ENCODE measurements at regions not wholly inside any gene's neighbourhood (a gene's known extent, or its start where the extent isn't known, plus 50 kb on each side); places are given as distances from the start of the nearest gene placed in this dataset.

DNA sequence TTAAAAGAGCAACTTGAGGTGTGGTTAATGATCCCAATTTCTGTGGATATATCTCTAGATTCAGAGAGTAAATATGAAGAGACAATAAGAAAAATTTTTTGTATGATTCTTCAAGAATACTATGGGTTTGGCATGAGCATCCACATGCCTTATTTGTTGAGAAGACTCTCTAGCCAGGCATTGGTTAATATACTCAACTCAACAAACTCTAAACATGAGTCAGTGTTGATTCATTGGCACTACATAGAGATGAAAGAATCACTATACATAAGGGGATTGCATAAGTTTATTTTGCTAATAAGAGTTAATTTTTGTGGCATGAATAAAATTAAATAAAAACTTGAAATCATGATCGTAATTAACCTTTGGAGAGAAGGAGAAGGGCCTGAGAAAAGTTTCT, 930.2 kb upstream of the LRRTM1 start:
- intact Hi-C loops (cut with DNase I), result no loop called here
- no peak for DNase-seq (ENCODE audit: low spot score)

DNA sequence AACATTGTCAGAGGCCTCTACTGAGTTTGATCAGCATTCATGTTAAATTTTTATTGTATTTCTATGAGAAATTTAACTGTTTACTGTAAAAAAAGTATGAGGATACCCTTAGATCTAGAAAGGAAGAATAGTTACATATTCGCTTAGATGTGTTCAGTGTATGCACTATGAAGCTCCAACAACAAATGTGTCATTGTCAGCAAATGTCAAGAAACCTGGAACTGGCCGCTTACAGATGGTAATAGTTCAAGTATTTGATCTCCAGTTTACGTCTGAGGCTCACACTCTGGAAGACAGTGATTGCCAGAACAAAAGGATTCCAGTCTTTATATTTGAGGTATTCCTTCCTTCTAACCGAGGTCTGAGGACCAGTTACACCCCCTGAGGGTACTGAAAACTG, 921.2 kb upstream of the LRRTM1 start:
- intact Hi-C loops (cut with DNase I), result no loop called here
- DNase-seq (ENCODE audit: low spot score), result no peak

DNA sequence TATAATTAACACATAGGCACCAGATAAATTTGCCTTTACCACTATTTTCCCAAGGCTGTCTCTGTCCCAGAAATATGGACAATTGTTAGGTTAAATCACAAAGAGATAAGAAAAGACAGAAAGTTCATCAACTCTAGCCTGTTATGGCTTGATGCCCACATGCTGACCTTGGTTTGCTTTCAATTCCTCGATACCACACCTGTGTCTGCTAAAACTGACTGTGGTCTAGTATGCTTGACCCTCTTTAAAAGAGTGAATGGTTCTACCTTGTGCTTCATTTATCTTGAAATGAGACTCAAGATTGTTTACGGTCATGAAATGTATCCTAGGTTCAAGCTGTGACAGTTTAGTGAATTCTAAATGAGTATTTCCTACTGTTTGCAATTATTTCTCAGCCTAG, 909.0 kb upstream of the LRRTM1 start:
- intact Hi-C loops (cut with DNase I), result no loop called here
- DNase-seq (ENCODE audit: low spot score), result no peak

DNA sequence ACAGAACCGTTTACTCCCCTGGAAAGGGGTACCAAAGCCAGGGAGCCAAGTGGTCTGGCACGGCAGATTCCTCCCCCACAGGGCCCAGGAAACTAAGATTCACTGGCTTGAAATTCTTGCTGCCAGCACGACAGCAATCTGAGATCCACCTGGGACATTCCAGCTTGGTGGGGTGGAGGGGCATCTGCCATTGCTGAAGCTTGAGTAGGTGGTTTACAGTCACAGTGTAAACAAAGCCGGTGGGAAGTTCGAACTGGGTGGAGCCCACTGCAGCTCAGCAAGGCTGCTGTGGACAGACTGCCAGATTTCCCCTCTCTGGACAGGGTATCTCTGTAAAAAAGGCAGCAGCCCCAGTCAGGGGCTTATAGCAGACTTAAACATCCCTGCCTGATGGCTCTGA, 901.7 kb upstream of the LRRTM1 start:
- DNase-seq (ENCODE audit: low spot score), result no peak
- intact Hi-C loops (cut with DNase I), result no loop called here

DNA sequence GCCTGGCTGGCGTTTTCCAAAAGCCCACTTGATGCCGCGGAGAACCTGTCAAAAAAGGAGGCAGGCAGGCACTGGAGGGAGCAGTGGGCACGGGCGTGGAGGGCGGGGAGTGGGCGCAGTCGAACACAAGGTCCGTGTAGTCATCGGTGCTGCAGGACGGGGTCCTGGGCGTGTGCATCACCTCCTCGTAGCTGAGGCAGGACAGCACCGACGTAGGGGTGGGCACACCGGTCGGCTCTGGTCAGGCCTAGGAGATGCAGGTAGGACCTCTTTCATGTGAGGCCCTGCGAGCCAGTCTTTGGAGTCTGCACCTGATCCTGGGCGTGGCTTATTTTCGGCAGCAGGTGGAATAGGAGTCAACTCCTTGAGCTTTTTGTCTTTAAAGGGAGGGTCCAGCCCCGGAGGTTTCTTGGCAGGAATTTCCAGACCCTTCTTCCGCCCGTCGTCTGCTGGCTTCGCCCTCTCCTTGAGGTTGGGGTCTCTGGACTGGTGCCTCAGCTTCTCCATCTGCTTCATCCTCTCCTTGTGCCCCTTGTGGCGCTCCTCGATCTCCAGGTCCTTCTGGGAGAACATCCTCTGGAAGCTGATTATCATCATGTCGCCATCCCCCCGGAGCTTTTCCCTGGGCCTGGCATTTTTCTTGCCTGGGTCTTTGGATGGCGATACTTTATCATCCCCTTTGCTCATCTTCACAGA, 892.5 kb upstream of the LRRTM1 start:
- intact Hi-C loops (cut with DNase I), result no loop called here
- peak; percentile 61 for DNase-seq (ENCODE audit: low spot score)

DNA sequence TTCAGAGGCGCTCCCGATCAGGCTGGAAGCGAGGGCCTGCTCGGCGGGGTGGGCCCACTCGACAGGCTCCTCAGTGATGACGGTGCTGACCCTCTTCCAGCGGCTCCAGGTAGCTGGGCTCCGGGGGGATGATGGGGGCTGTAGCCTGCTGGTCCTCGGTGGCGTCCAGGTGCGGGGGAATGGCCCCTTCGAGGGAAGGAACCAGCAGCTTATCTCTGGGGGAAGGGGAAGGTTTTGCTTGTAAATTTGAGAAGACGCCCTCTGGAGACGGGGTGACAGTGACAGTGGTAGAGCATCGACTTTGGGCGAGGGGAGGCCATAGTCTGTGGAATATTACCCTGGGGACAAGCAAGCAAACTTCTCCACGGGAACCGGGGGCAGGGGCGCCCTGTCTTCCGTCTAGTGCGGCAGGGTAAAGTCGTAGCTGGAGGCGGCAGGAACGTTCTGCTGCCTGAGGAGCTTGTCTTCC, 891.9 kb upstream of the LRRTM1 start:
- DNase-seq (ENCODE audit: low spot score), result peak; percentile 59
- intact Hi-C loops (cut with DNase I), result no loop called here

DNA sequence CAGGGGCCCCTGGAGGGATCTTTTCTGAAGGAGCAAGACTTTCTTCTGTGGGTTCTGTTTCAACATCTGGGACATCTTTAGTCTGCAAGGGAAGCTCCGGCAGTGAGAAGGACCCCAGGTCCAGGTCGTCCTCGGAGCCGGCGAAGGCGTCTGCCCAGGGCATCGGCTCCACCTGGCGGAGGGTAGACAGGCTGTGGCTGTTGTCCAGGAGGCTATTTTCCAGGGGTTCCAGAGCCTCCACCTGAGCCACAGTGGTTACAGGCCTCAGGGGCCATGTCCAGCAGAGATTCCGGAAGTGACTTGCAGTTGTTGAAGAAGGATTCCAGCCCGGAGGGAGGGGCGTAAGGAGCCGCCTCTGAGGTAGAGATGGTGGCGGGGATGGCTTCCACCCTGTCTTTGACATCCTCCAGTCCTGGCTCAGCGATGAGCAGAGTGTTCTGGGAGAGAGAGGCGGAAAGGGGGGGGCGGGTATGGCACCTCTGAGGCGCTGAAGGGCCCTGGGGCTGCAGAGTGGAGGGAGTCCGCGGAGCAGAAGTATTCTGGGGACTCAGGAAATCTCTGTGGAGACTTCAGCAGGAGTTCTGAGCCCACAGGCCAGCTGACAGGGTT, 891.3 kb upstream of the LRRTM1 start:
- intact Hi-C loops (cut with DNase I), result no loop called here

DNA sequence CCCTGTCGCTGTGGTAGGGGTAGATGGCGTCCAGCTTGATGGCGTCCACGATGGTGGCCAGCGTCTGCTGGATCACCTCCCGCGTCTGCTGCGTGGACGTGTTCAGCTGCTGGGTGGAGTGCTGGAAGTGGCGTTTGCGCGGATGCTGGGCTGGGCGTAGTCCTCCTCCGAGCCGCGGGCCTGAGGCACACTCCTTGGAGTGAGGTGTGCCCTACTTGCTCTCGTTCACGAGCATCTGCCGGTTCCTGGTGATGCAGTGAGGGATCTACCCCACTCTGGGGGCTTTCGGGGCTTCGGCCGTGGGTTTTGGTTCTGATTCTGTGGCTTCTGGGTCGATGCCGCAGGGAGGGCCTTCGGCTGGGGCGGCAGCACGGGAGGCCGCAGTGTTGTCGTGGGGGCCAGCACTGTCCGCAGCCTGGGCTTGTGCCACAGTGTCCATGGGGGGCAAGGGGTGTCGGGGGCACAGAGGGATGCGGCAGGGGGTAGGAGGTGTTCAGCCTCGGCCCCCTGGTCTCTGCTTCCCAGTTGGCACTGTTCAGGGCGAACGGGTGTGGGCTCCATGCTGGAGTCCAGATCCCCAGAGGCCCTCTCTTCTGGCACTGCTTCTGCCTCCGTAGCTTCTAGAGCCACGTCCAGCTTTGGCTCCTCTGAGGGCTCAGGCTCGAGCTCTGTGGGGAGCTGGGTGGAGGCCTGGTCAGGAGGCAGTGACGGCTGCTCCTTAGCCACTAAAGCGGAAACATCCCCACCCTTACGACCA, 890.6 kb upstream of the LRRTM1 start:
- intact Hi-C loops (cut with DNase I), result no loop called here
- DNase-seq (ENCODE audit: low spot score), result peak; percentile 78

More for the DNA sequence above, 891.3 kb upstream of the LRRTM1 start:
- peak; percentile 76 for DNase-seq (ENCODE audit: low spot score)

DNA sequence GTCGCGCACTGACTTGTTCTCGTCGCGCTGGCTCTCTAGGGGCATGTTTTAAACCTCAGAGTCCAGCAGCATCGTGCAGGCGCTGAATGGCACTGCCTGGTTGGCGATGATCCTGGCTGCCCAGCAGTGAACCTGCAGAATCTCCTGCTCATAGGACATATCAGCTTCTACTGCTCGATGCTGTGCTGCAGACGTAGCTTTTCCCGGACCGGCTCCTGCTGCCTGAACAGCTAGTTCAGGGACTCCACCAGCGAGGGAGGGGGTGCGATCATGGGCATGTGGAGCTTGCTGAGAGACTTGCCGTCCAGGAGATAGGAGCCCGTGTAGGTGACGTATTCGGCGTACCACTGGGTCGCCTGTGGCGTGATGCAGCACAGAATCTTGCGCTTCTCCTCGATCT, 890.0 kb upstream of the LRRTM1 start:
- peak; percentile 75 for DNase-seq (ENCODE audit: low spot score)
- intact Hi-C loops (cut with DNase I), result no loop called here

DNA sequence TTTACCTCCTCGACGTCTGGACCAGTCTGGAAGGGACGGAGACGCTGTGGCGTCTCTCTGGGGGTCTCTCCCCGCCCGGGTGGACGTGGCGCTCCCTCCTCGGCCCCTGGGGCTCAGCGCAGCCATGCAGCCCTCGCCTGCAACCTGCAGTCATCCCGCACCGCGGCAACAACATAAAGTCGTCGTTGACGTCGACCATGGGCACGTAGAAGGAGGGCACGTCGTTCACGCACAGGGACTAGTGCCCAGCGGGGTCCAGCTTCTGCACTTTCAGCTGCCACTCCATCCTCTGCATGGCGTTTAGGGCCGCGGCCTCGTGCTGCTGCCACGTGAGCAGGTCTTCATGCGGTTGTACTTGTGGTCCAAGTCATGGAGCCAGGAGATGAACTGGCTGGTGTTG, 889.6 kb upstream of the LRRTM1 start:
- intact Hi-C loops (cut with DNase I), result no loop called here

DNA sequence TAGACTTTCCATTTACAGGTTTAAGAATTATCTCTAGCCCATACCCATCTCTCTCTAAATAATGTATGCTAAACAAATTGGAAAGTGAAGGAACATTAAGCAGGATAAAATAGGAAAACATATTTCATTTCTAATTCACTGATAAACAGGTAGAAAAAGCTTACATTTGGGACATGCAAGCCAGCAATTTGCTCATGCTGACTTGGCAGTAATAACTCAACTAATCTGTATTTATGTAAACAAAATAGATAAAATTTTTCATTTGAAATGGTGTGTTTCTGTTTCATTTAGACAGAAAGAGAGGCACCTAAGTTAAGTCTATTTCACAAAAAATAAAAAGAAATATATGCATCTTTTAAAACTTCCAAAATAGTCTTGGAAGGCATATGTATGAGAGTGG, 877.3 kb upstream of the LRRTM1 start:
- no peak for DNase-seq (ENCODE audit: low spot score)

More for the DNA sequence above, 889.6 kb upstream of the LRRTM1 start:
- no peak for DNase-seq (ENCODE audit: low spot score)

DNA sequence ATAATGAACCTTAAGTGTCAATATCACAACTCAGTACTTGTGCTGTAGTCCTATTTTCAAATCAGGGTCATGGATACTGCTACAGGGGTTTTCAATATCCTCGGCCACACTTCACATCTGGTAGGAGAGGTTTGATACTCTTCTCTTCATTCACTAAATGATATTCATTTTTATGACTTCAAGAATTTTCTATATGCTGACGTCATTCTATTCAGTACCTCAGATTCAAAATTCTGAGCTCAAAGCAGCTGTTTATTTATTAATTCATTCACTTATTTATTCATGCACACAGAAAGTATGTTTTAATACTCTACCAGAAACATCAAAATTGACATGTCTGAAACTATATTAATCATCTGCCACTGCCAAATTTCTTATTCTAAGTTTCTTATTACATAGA, 866.9 kb upstream of the LRRTM1 start:
- intact Hi-C loops (cut with DNase I), result no loop called here
- DNase-seq (ENCODE audit: low spot score), result no peak

More for the DNA sequence above, 877.3 kb upstream of the LRRTM1 start:
- intact Hi-C loops (cut with DNase I), result no loop called here

DNA sequence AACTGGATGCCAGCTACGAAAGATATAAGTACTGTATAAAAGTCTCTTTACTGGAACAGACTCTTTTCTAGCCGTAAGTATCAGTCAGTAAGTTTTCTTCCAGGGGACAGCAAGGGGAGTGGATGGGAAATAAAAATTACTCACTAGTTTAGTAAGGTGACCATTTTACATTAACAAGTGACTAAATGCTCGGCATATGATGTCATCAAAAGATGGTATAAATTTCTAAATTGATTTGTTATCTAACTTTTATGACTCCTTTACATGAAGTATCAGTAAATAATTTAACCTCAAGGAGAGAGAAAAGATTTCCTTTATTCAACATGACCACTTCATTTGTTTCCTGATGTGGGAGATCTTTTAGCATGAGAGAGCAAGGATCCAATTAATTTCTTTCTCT, 859.0 kb upstream of the LRRTM1 start:
- DNase-seq (ENCODE audit: low spot score), result no peak
- intact Hi-C loops (cut with DNase I), result no loop called here

DNA sequence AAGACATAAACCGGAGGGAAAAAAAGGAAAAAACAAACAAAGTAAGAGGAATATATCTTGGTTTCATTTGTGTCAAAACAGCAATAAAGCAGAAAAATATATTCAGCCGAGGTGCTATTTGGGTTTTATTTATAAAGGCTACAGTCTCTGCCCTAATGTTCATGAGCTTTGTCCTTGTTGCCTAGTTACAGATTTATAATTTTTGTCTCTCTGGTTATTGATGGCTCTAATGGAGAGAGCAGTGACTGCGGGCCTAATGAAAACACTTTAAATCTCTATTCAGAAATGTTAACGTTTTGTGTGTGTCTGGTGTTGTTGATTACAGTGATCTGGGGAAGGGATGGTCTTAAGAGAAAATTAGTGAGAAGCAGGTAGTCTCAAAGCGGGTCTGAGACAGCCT, 854.0 kb upstream of the LRRTM1 start:
- intact Hi-C loops (cut with DNase I), result no loop called here
- no peak for DNase-seq (ENCODE audit: low spot score)

DNA sequence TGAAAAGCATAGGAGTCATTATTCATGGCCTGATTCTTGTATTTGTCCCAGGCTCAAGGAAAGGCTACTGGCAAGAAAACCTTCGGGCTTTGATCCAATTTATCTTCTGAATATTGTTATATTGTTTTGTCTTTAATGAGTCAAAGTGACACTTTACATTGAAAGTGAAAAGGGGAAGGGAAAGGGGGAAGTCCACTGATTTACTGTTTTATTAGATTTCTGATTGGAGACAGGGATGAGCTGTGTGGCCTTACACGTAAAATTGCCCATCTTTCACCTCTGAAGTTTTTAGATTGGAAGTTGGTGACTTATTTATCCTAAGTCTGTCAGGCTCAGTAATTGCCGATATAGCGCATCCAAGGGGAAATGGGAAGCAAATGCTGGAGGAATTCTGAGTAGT, 843.8 kb upstream of the LRRTM1 start:
- intact Hi-C loops (cut with DNase I), result no loop called here

DNA sequence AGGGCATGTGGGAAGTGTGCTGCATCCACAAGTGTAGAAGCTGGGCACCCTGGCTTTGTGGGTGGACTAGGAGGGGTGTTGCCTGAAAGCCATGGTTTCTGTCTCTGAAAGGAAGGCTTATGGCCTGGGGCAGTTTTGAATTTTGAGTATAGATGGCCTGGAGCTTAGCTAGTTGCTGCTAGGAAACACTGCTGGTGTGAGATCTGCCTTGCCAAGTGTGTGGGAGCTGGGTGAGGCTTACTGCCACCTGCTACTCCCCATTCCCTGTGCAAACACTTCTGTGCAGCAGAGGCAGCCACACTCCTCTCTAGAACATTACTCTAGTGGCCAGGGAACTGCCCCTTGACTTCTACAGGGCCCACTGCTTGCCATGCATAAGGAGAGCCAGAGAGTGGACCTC, 831.7 kb upstream of the LRRTM1 start:
- DNase-seq (ENCODE audit: low spot score), result no peak
- intact Hi-C loops (cut with DNase I), result no loop called here

More for the DNA sequence above, 843.8 kb upstream of the LRRTM1 start:
- DNase-seq (ENCODE audit: low spot score), result no peak

DNA sequence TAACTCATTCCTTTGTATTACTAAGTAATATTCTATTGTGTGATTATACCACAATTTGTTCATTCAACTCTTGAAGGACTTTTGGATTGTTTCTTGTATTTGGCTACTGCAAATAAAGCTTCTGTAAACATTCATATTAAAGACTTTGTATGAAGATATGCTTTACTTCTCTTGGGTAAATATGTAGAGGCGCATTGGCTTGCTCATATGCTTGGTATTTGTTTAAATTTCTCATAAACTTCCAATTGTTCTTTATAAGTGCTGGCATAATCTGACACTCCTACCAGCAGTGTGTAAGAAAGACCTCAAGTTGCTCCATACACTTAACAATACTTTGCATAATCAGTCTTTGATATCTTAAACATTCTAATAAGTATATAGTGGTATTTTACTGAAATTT, 792.8 kb upstream of the LRRTM1 start:
- intact Hi-C loops (cut with DNase I), result no loop called here

DNA sequence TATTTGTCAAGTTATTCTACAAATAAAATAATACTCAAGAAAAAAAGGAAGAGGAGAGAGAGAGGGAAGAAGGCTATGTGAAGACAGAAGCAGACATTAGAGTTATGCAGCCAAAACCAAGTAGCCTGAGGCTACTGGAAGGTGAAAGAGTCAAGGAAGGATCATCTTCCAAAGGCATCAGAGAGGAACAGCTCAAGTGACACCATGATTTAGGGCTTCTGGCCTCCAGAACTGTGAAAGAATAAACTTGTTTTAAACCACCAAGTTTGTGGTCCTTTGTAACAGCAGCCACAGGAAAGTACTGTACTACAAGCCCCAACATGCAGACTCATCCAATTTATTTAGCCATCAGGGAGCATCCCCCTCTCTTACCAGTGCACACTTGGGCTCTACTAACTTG, 788.5 kb upstream of the LRRTM1 start:
- intact Hi-C loops (cut with DNase I), result no loop called here
- DNase-seq (ENCODE audit: low spot score), result no peak

More for the DNA sequence above, 792.8 kb upstream of the LRRTM1 start:
- no peak for DNase-seq (ENCODE audit: low spot score)

DNA sequence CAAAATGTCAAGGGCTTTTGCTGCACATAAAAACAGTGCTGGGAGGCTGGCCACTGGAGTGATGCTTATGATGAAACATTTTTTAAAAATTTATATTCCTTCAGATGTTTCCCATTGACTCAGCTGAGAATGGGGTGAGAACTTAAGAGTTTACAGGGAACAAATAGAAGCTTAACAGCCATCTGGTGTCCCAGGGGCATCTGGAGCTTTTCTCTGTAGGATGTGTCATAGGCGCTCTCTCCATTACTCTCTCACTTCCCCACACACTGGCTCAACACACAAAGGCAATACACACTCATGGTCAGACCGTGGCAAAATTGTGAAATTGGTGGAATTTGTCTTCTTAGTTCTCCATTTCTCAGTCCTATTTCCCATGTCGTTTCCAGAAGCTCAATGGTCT, 783.1 kb upstream of the LRRTM1 start:
- intact Hi-C loops (cut with DNase I), result no loop called here
- no peak for DNase-seq (ENCODE audit: low spot score)

DNA sequence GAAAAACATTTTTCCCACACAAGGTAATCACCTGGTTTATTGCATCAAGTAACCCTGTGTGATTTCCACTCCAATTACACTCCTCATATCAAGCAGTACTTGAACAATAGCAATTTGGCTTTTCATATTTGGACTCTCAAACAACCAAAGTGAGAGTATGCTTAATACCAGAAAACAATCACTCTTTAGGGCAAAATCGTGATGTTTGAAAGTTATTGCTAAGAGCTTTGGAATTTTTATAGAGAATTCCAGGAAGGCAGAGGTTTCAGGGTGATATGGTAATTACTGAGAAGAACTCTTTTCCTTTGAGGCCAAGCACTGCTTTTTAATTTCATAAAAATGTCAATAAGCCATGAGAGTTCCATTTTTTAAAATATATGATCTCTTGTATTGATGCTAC, 779.5 kb upstream of the LRRTM1 start:
- no peak for DNase-seq (ENCODE audit: low spot score)
- intact Hi-C loops (cut with DNase I), result no loop called here

DNA sequence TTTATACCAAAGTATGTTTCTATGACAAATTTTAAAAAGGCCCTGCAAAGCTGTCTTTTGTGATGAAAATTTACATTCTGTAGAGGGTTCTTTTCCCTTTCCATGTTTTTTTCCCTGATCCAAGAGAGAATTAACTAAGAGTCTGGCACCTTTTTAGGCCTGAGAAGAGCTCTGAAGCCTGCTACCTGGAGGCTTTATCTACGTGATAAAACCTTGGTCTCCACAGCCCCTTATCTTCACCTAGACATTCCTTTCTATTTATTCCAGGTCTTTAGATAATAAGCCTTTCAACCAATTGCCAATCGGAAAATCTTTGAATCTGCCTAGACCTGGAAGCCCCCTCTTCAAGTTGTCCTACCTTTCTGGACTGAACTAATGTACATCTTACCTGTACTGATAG, 774.1 kb upstream of the LRRTM1 start:
- no peak for DNase-seq (ENCODE audit: low spot score)

More for the DNA sequence above, 774.1 kb upstream of the LRRTM1 start:
- intact Hi-C loops (cut with DNase I), result no loop called here
